Left ventricle myocardium inferior (tissue), 1 donor: ENCODE measurements at regions not wholly inside any gene's neighbourhood (a gene's known extent, or its start where the extent isn't known, plus 50 kb on each side); places are given as distances from the start of the nearest gene placed in this dataset.

Experiments used
- DNase-seq: peaks from one replicate; pipeline ENCODE4 v3.0.0-alpha.2; 2020
- H3K27ac ChIP-seq: fragments of 200-600 bp; replicated peaks from 2 replicates; pipeline ENCODE4 v1.8.0; 2021
- H3K27me3 ChIP-seq: fragments of 200-600 bp; 2 replicates; pipeline ENCODE4 v1.8.0; 2021; ENCODE audit warnings: low read depth
- H3K36me3 ChIP-seq: fragments of 200-600 bp; 2 replicates; pipeline ENCODE4 v1.8.0; 2021
- H3K4me1 ChIP-seq: fragments of 200-600 bp; 2 replicates; pipeline ENCODE4 v1.8.0; 2021
- H3K4me3 ChIP-seq: fragments of 200-600 bp; 2 replicates; pipeline ENCODE4 v1.8.0; 2021; ENCODE audit warnings: mild to moderate bottlenecking, moderate library complexity
- H3K9me3 ChIP-seq: fragments of 200-600 bp; replicated peaks from 2 replicates; pipeline ENCODE4 v1.8.0; 2021
- intact Hi-C: fragments of 100-400 bp; cut with micrococcal nuclease; formaldehyde crosslinking; loops from one replicate; pipeline ENCODE4 v1.11.0; 2022
- TF ChIP-seq, protein P1 (sequence below): fragments of 200-600 bp; IDR thresholded peaks from 2 replicates; pipeline ENCODE4 v1.8.0; 2021; ENCODE audit warnings: antibody characterized with exemption, mild to moderate bottlenecking, borderline replicate concordance
- donor health status: DM: no; HTN: yes; CAD: no; lungs with severe emphysema.

GRCh38 chr21:43316156-43316845 is 110.6 kb downstream of the SIK1 start:
- Histone ChIP-seq H3K9me3 (peaks cover 18% of the 10 kb centered on the region), H3K4me1 (peaks cover 10% of the 10 kb centered on the region), H3K4me3 (no peak overlapping the region), H3K27ac (no peak overlapping the region), H3K27me3 (peaks cover 16% of the 10 kb centered on the region), H3K36me3 (no peaks in the 10 kb centered on the region)
- intact Hi-C loops = no loop called here
- no peak for DNase-seq
- TF ChIP-seq, protein P1, sequence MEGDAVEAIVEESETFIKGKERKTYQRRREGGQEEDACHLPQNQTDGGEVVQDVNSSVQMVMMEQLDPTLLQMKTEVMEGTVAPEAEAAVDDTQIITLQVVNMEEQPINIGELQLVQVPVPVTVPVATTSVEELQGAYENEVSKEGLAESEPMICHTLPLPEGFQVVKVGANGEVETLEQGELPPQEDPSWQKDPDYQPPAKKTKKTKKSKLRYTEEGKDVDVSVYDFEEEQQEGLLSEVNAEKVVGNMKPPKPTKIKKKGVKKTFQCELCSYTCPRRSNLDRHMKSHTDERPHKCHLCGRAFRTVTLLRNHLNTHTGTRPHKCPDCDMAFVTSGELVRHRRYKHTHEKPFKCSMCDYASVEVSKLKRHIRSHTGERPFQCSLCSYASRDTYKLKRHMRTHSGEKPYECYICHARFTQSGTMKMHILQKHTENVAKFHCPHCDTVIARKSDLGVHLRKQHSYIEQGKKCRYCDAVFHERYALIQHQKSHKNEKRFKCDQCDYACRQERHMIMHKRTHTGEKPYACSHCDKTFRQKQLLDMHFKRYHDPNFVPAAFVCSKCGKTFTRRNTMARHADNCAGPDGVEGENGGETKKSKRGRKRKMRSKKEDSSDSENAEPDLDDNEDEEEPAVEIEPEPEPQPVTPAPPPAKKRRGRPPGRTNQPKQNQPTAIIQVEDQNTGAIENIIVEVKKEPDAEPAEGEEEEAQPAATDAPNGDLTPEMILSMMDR = no peak

GRCh38 chr21:43315244-43316137 is 111.4 kb downstream of the SIK1 start:
- no peak for DNase-seq
- Histone ChIP-seq H3K36me3 (no peaks in the 10 kb centered on the region), H3K9me3 (peaks cover 18% of the 10 kb centered on the region), H3K27ac (no peak overlapping the region), H3K4me3 (no peak overlapping the region), H3K4me1 (peaks cover 10% of the 10 kb centered on the region), H3K27me3 (peaks cover 16% of the 10 kb centered on the region)
- intact Hi-C loops = no loop called here
- TF ChIP-seq, protein P1 = no peak

- intact Hi-C loops = no loop called here
- Histone ChIP-seq H3K36me3 (no peaks in the 10 kb centered on the region), H3K27ac (no peak overlapping the region)
Observed at GRCh38 chr21:43313939-43314405, 113.0 kb downstream of the SIK1 start.

DNA sequence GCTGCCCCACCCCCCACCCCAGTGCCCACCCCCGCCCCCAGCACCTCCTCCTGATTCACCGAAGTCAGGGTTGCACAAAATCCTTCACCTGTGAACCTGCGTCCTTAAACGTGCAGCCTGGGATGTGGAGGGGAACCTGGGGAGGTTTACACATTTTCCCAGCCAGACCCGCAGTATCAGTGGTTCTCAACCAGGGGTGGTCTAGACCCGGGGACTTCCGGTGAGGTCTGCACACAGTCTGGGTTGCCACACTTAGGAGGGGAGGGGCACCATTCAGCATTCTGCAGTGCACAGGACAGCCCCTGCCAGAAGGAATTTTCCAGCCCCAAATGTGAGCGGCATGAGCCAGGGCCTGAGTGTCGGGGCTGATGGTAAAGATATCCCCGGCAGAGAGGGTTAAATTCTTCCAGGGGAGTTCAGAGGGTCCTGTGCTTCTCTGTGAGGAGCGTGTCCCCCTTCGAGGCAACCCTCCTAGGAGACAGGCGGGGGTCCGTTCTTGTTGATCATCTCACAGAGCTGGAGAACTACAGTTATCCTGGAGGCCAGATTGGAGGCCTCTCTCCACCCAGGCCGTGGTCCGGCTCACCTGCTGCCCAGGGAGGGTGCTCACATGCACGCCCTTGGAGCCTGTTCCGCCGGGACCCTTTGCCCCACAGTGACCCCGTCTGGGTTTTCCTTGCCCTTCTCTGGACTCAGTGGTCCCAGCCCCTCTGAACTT is 113.6 kb downstream of the SIK1 start:
- DNase-seq = no peak
- peaks cover 24% of the 10 kb centered on the region for H3K9me3 ChIP-seq
- peaks cover 3% of the 10 kb centered on the region for H3K4me1 ChIP-seq
- TF ChIP-seq, protein P1 = no peak
- H3K4me3 ChIP-seq = no peak overlapping the region
- intact Hi-C loops = no loop called here
- peaks cover 16% of the 10 kb centered on the region for H3K27me3 ChIP-seq
- H3K27ac ChIP-seq = no peak overlapping the region
- H3K36me3 ChIP-seq = no peaks in the 10 kb centered on the region

More at GRCh38 chr21:43313939-43314405, 113.0 kb downstream of the SIK1 start:
- Histone ChIP-seq H3K9me3 (peaks cover 25% of the 10 kb centered on the region), H3K27me3 (peaks cover 16% of the 10 kb centered on the region), H3K4me1 (peaks cover 3% of the 10 kb centered on the region), H3K4me3 (no peak overlapping the region)
- TF ChIP-seq, protein P1 = no peak
- no peak for DNase-seq

DNA sequence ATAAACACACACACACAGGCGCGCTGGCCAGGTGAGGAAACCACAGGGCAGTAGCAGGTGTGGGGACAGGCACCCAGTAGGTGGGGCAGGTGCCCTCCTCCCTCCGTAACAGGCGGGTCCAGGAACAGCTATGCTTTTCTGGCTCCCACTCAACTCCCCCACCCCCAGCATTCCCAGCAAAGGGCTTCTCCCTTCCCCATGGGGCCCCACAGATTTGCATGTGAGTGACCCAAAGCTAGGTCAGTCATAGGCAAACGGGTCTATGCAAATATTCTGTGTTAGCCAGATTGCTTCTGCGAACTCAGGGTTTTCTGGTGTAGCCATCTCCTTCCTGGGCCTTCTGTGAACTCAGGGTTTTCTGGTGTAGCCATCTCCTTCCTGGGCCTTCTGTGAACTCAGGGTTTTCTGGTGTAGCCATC is 114.2 kb downstream of the SIK1 start:
- Histone ChIP-seq H3K4me1 (peaks cover 3% of the 10 kb centered on the region), H3K27me3 (peaks cover 16% of the 10 kb centered on the region), H3K36me3 (no peaks in the 10 kb centered on the region), H3K27ac (no peak overlapping the region), H3K9me3 (peaks cover 18% of the 10 kb centered on the region), H3K4me3 (no peak overlapping the region)
- intact Hi-C loops = no loop called here
- DNase-seq = no peak
- TF ChIP-seq, protein P1 = no peak
